ENCODE measurements at regions not wholly inside any gene's neighbourhood (a gene's known extent, or its start where the extent isn't known, plus 50 kb on each side); places are given as distances from the start of the nearest gene placed in this dataset.

DNA sequence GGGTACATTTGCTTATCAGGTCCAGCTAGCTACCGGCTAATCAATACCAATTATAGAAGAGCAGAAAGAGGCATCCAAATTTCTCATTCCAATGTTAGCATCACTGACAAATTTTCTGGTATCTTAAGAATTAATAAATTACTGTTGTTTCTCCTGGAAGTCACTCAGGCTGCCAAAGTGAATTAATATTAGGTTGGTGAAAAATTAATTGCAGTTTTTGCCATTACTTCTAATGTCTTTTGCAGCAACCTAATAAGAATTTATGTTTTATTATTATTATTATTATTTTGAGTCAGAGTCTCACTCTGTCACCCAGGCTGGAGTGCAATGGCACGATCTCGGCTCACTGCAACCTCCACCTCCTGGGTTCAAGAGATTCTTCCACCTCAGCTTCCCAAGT, 979.9 kb downstream of the TYW1 start:
- H4K91ac ChIP-seq (ENCODE audit: insufficient read depth, low read depth, low read length), result no peak overlapping the region
- no peak overlapping the region for H3K18ac ChIP-seq (ENCODE audit: low read depth, low read length)
- intact Hi-C loops (cut with micrococcal nuclease), result no loop called here
- H4K20me1 ChIP-seq (ENCODE audit: insufficient read depth, low read length), result no peaks in the 10 kb centered on the region
- no TSS peak for BruUV-seq (replicated peaks)
- no peak overlapping the region for H2AK9ac ChIP-seq (replicated peaks; ENCODE audit: low read depth, low read length, poor library complexity)
- ChIA-PET CTCF (no interaction called here), POLR2A (ENCODE audit: unreplicated experiment) (no interaction called here)
- no peaks in the 10 kb centered on the region for H3K79me1 ChIP-seq (ENCODE audit: low read depth in 1 of 2, low read length in 2 of 2)
- no peak overlapping the region for H3K9ac ChIP-seq (ENCODE audit: low read depth, low read length)
- ATAC-seq (ENCODE audit: low read depth) (no peak), DNase-seq (no peak)
- H3K56ac ChIP-seq (ENCODE audit: extremely low read depth, insufficient read depth, low read length), result no peak overlapping the region
- no peak overlapping the region for H3K4ac ChIP-seq (ENCODE audit: low read depth, low read length)
- no peaks in the 10 kb centered on the region for H3K9me1 ChIP-seq (ENCODE audit: insufficient read depth, low read length)
- H4K5ac ChIP-seq (ENCODE audit: low read depth, low read length), result no peak overlapping the region
- no peaks in the 10 kb centered on the region; the same call in none of the 2 replicates for H3K9me3 ChIP-seq (ENCODE audit: control insufficient read depth, insufficient read depth, low read length)
- H3K4me3 ChIP-seq (ENCODE audit: insufficient read depth, low read depth, low read length), result no peak overlapping the region
- dilution Hi-C loops (cut with HindIII; ENCODE audit: low sequenced_read_pairs, unreplicated experiment), result no loop called here
- no peaks in the 10 kb centered on the region for H3K27me3 ChIP-seq (ENCODE audit: control insufficient read depth, insufficient read depth, low read length)
- in situ Hi-C loops (cut with MboI; ENCODE audit: low sequenced_read_pairs), result no loop called here
- no peaks in the 10 kb centered on the region for H3K4me1 ChIP-seq (ENCODE audit: control insufficient read depth, insufficient read depth, low read length)
- H2BK15ac ChIP-seq (ENCODE audit: low read depth, low read length), result no peak overlapping the region
- H2BK120ac ChIP-seq (ENCODE audit: low read depth, low read length), result no peak overlapping the region
- no peak overlapping the region for H4K8ac ChIP-seq (ENCODE audit: low read depth in 2 of 2, low read length in 2 of 2)
- H2AK5ac ChIP-seq (ENCODE audit: low read depth, low read length), result no peak overlapping the region
- no peak overlapping the region for H2BK5ac ChIP-seq (ENCODE audit: low read depth, low read length, poor library complexity, severe bottlenecking)
- TF ChIP-seq, protein P1, sequence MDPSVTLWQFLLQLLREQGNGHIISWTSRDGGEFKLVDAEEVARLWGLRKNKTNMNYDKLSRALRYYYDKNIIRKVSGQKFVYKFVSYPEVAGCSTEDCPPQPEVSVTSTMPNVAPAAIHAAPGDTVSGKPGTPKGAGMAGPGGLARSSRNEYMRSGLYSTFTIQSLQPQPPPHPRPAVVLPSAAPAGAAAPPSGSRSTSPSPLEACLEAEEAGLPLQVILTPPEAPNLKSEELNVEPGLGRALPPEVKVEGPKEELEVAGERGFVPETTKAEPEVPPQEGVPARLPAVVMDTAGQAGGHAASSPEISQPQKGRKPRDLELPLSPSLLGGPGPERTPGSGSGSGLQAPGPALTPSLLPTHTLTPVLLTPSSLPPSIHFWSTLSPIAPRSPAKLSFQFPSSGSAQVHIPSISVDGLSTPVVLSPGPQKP (IDR thresholded peaks at IDR 0.05; ENCODE audit: borderline replicate concordance, low read depth, low read length), result no peak
- TF ChIP-seq MXI1 (IDR thresholded peaks at IDR 0.05; ENCODE audit: borderline replicate concordance, low read depth, low read length) (no peak), RCOR1 (IDR thresholded peaks at IDR 0.05; ENCODE audit: insufficient replicate concordance, low read length) (no peak), CHD1 (IDR thresholded peaks at IDR 0.05; ENCODE audit: low read depth, low read length) (no peak), SMC3 (IDR thresholded peaks at IDR 0.05; ENCODE audit: low read depth, low read length) (no peak), RAD21 (IDR thresholded peaks at IDR 0.05; ENCODE audit: low read length) (no peak), POLR2A (IDR thresholded peaks at IDR 0.05; ENCODE audit: low read depth, low read length) (no peak), MAFK (IDR thresholded peaks at IDR 0.05; ENCODE audit: low read depth, low read length) (no peak), CEBPB (IDR thresholded peaks at IDR 0.05; ENCODE audit: low read depth, low read length) (no peak), MAZ (IDR thresholded peaks at IDR 0.05; ENCODE audit: borderline replicate concordance, low read depth, low read length) (no peak), FOS (IDR thresholded peaks at IDR 0.05; ENCODE audit: low read depth, low read length) (no peak)
- TF ChIP-seq, protein P2, sequence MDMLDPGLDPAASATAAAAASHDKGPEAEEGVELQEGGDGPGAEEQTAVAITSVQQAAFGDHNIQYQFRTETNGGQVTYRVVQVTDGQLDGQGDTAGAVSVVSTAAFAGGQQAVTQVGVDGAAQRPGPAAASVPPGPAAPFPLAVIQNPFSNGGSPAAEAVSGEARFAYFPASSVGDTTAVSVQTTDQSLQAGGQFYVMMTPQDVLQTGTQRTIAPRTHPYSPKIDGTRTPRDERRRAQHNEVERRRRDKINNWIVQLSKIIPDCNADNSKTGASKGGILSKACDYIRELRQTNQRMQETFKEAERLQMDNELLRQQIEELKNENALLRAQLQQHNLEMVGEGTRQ (IDR thresholded peaks at IDR 0.05; ENCODE audit: low read depth, low read length), result no peak
- TF ChIP-seq, protein P3, sequence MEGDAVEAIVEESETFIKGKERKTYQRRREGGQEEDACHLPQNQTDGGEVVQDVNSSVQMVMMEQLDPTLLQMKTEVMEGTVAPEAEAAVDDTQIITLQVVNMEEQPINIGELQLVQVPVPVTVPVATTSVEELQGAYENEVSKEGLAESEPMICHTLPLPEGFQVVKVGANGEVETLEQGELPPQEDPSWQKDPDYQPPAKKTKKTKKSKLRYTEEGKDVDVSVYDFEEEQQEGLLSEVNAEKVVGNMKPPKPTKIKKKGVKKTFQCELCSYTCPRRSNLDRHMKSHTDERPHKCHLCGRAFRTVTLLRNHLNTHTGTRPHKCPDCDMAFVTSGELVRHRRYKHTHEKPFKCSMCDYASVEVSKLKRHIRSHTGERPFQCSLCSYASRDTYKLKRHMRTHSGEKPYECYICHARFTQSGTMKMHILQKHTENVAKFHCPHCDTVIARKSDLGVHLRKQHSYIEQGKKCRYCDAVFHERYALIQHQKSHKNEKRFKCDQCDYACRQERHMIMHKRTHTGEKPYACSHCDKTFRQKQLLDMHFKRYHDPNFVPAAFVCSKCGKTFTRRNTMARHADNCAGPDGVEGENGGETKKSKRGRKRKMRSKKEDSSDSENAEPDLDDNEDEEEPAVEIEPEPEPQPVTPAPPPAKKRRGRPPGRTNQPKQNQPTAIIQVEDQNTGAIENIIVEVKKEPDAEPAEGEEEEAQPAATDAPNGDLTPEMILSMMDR (conservative IDR thresholded peaks at IDR 0.05; ENCODE audit: low read depth, low read length), result no peak
- no peak overlapping the region for H2AFZ ChIP-seq (replicated peaks; ENCODE audit: low read length, poor library complexity)
- no peak overlapping the region for H3K4me2 ChIP-seq (ENCODE audit: low read depth, low read length)
- H3K23ac ChIP-seq (ENCODE audit: low read depth, low read length), result no peak overlapping the region
- H3K36me3 ChIP-seq (ENCODE audit: control insufficient read depth, insufficient read depth, low read length), result no peaks in the 10 kb centered on the region
- no peak overlapping the region for H3K14ac ChIP-seq (replicated peaks; ENCODE audit: low read depth, low read length)
- H2BK20ac ChIP-seq (ENCODE audit: low read depth, low read length), result no peak overlapping the region
- WGBS, 2 experiments (ENCODE audit: extremely low coverage in 2 of 2, insufficient read length in 1 of 2), result no CpG with 5 or more reads among the region's 3 CpGs
- H3K27ac ChIP-seq (ENCODE audit: insufficient read depth, low read length), result no peak overlapping the region

Measured in IMR-90 (cell line).